IMR-90 (cell line): ENCODE measurements at regions not wholly inside any gene's neighbourhood (a gene's known extent, or its start where the extent isn't known, plus 50 kb on each side); places are given as distances from the start of the nearest gene placed in this dataset.

Experiments used
- ATAC-seq: fragments of 200-7000 bp; cut with Tn5 transposase; 2 replicates; pipeline ENCODE4 v1.9.1; 2020; ENCODE audit warnings: low read depth, mild to moderate bottlenecking, moderate library complexity
- BruUV-seq: library from RNA; stranded (reverse); fragments of 400-500 nt; replicated peaks from 2 replicates; lab custom pipeline; 2021; lab: Mats Ljungman, UMichigan
- CTCF ChIA-PET: fragments of 300-600 bp; formaldehyde crosslinking; extraction: SDS; loops from one replicate; lab custom pipeline; 2021; ENCODE audit warnings: antibody characterized with exemption; lab: Yijun Ruan, JAX
- POLR2A ChIA-PET: fragments of 300-600 bp; sonication (Branson Sonifier 250); formaldehyde crosslinking; loops from one replicate; lab custom pipeline; 2022; ENCODE audit warnings: antibody characterized with exemption; ENCODE audit not compliant: unreplicated experiment; lab: Charles Lee
- DNase-seq: peaks from one replicate; pipeline ENCODE4 v3.0.0; 2013
- H2AFZ ChIP-seq: replicated peaks from 2 replicates; pipeline ENCODE3; 2013; ENCODE audit warnings: low read length, mild to moderate bottlenecking; ENCODE audit not compliant: poor library complexity
- H2AK5ac ChIP-seq: 2 replicates; pipeline ENCODE4 v1.6.1; 2013; ENCODE audit warnings: low read depth, low read length, inconsistent platforms
- H2AK9ac ChIP-seq: replicated peaks from 2 replicates; pipeline ENCODE3; 2013; ENCODE audit warnings: mild to moderate bottlenecking, low read depth, low read length, moderate library complexity; ENCODE audit not compliant: poor library complexity
- H2BK120ac ChIP-seq: 2 replicates; pipeline ENCODE4 v1.6.1; 2013; ENCODE audit warnings: low read depth, low read length, inconsistent platforms
- H2BK15ac ChIP-seq: 3 replicates; pipeline ENCODE4 v1.6.1; 2013; ENCODE audit warnings: low read depth, low read length, inconsistent platforms
- H2BK20ac ChIP-seq: 2 replicates; pipeline ENCODE4 v1.6.1; 2013; ENCODE audit warnings: low read depth, mild to moderate bottlenecking, inconsistent platforms, low read length, moderate library complexity
- H2BK5ac ChIP-seq: 2 replicates; pipeline ENCODE4 v1.6.1; 2013; ENCODE audit warnings: mild to moderate bottlenecking, low read depth, low read length, inconsistent platforms; ENCODE audit not compliant: poor library complexity, severe bottlenecking
- H3K14ac ChIP-seq: replicated peaks from 2 replicates; pipeline ENCODE4 v1.6.1; 2013; ENCODE audit warnings: low read depth, low read length, inconsistent platforms
- H3K18ac ChIP-seq: 2 replicates; pipeline ENCODE4 v1.6.1; 2013; ENCODE audit warnings: low read depth, low read length, control low read depth
- H3K23ac ChIP-seq: 2 replicates; pipeline ENCODE4 v1.6.1; 2013; ENCODE audit warnings: low read depth, low read length, inconsistent platforms
- H3K27ac ChIP-seq: 2 replicates; pipeline ENCODE4 v1.5.1; 2013; ENCODE audit warnings: mild to moderate bottlenecking, control low read depth, low read length; ENCODE audit not compliant: insufficient read depth
- H3K27me3 ChIP-seq: 2 replicates; pipeline ENCODE4 v1.6.1; 2013; ENCODE audit warnings: low read length; ENCODE audit not compliant: control insufficient read depth, insufficient read depth
- H3K36me3 ChIP-seq: 2 replicates; pipeline ENCODE4 v1.6.1; 2013; ENCODE audit warnings: low read length, mixed read lengths; ENCODE audit not compliant: control insufficient read depth, insufficient read depth
- H3K4ac ChIP-seq: 2 replicates; pipeline ENCODE4 v1.6.1; 2013; ENCODE audit warnings: low read depth, low read length, inconsistent platforms
- H3K4me1 ChIP-seq: 2 replicates; pipeline ENCODE4 v1.6.1; 2013; ENCODE audit warnings: low read length, mixed read lengths; ENCODE audit not compliant: control insufficient read depth, insufficient read depth
- H3K4me2 ChIP-seq: 2 replicates; pipeline ENCODE4 v1.6.1; 2013; ENCODE audit warnings: low read depth, mild to moderate bottlenecking, control low read depth, low read length, moderate library complexity
- H3K4me3 ChIP-seq: 2 replicates; pipeline ENCODE4 v1.5.1; 2013; ENCODE audit warnings: low read depth, mild to moderate bottlenecking, control low read depth, low read length, moderate library complexity; ENCODE audit not compliant: insufficient read depth
- H3K56ac ChIP-seq: 2 replicates; pipeline ENCODE4 v1.6.1; 2013; ENCODE audit warnings: low read length, inconsistent platforms; ENCODE audit not compliant: insufficient read depth; ENCODE audit errors: extremely low read depth
- H3K79me1 ChIP-seq, 2 experiments: 2 replicates each; pipeline ENCODE4 v1.6.1; 2013; ENCODE audit warnings: low read length in 2 of 2, inconsistent platforms in 1 of 2, low read depth in 1 of 2
- H3K9ac ChIP-seq: 2 replicates; pipeline ENCODE4 v1.6.1; 2013; ENCODE audit warnings: low read depth, low read length, control low read depth
- H3K9me1 ChIP-seq: 2 replicates; pipeline ENCODE4 v1.6.1; 2013; ENCODE audit warnings: low read length, inconsistent platforms; ENCODE audit not compliant: insufficient read depth
- H3K9me3 ChIP-seq: 2 replicates; pipeline ENCODE4 v1.6.1; 2013; ENCODE audit warnings: low read length; ENCODE audit not compliant: control insufficient read depth, insufficient read depth
- H4K20me1 ChIP-seq: 2 replicates; pipeline ENCODE4 v1.6.1; 2013; ENCODE audit warnings: low read length, inconsistent platforms; ENCODE audit not compliant: insufficient read depth
- H4K5ac ChIP-seq: 2 replicates; pipeline ENCODE4 v1.6.1; 2013; ENCODE audit warnings: mild to moderate bottlenecking, low read depth, low read length, control low read depth
- H4K8ac ChIP-seq, 2 experiments: 2 replicates each; pipeline ENCODE4 v1.6.1; 2013; ENCODE audit warnings: low read depth in 2 of 2, low read length in 2 of 2, control low read depth in 1 of 2, inconsistent platforms in 1 of 2
- H4K91ac ChIP-seq: 2 replicates; pipeline ENCODE4 v1.6.1; 2013; ENCODE audit warnings: low read depth, low read length, inconsistent platforms; ENCODE audit not compliant: insufficient read depth
- BHLHE40 ChIP-seq: fragments of 150-350 bp; IDR thresholded peaks from 2 replicates; pipeline ENCODE4 v1.6.1; 2016; ENCODE audit warnings: mild to moderate bottlenecking, low read depth, low read length
- ELK1 ChIP-seq: fragments of 150-350 bp; IDR thresholded peaks from 2 replicates; pipeline ENCODE4 v1.6.1; 2016; ENCODE audit warnings: low read depth, mild to moderate bottlenecking, low read length, moderate library complexity, borderline replicate concordance
- FOS ChIP-seq: fragments of 150-350 bp; IDR thresholded peaks from 2 replicates; pipeline ENCODE4 v1.6.1; 2016; ENCODE audit warnings: low read depth, low read length
- MAFK ChIP-seq: IDR thresholded peaks from 2 replicates; pipeline ENCODE4 v1.6.1; 2012; ENCODE audit warnings: low read depth, low read length, improper control_type of control experiment
- NFE2L2 ChIP-seq: fragments of 150-350 bp; IDR thresholded peaks from 2 replicates; pipeline ENCODE4 v1.6.1; 2016; ENCODE audit warnings: low read depth, mild to moderate bottlenecking, low read length
- POLR2A ChIP-seq: IDR thresholded peaks from 2 replicates; pipeline ENCODE4 v1.6.1; 2012; ENCODE audit warnings: mild to moderate bottlenecking, low read depth, low read length
- RAD21 ChIP-seq: IDR thresholded peaks from 2 replicates; pipeline ENCODE4 v1.6.1; 2012; ENCODE audit warnings: low read length, improper control_type of control experiment
- RCOR1 ChIP-seq: IDR thresholded peaks from 2 replicates; pipeline ENCODE4 v1.6.1; 2012; ENCODE audit warnings: mild to moderate bottlenecking, low read length, improper control_type of control experiment; ENCODE audit not compliant: insufficient replicate concordance
- RFX5 ChIP-seq: IDR thresholded peaks from 2 replicates; pipeline ENCODE4 v1.8.0; 2012; ENCODE audit warnings: low read depth, mild to moderate bottlenecking, low read length, moderate library complexity
- SMC3 ChIP-seq: fragments of 150-350 bp; IDR thresholded peaks from 2 replicates; pipeline ENCODE4 v1.6.1; 2016; ENCODE audit warnings: low read depth, mild to moderate bottlenecking, antibody characterized with exemption, low read length, moderate library complexity
- WGBS, 2 experiments: methylation state at CpG; one replicate each; pipeline versions ENCODE4 v1.1.5 to v1.1.7; 2013; ENCODE audit warnings: missing lambda C conversion rate in 2 of 2; ENCODE audit not compliant: insufficient read length in 1 of 2; ENCODE audit errors: extremely low coverage in 2 of 2; 5-methylcytosine and 5-hydroxymethylcytosine counted together
- dilution Hi-C: fragments of 300-500 bp; cut with HindIII; formaldehyde crosslinking; loops from one replicate; pipeline ENCODE4 v1.14.3; 2018; ENCODE audit warnings: low sequenced_read_pairs; ENCODE audit not compliant: unreplicated experiment
- in situ Hi-C: fragments of 300-500 bp; cut with MboI; formaldehyde crosslinking; loops from 3 replicates; pipeline ENCODE4 v1.14.3; 2019; ENCODE audit warnings: low sequenced_read_pairs, inconsistent platforms, mixed read lengths
- intact Hi-C: fragments of 100-400 bp; cut with micrococcal nuclease; formaldehyde crosslinking; loops from 2 replicates; pipeline ENCODE4 v1.10.0; 2022

DNA sequence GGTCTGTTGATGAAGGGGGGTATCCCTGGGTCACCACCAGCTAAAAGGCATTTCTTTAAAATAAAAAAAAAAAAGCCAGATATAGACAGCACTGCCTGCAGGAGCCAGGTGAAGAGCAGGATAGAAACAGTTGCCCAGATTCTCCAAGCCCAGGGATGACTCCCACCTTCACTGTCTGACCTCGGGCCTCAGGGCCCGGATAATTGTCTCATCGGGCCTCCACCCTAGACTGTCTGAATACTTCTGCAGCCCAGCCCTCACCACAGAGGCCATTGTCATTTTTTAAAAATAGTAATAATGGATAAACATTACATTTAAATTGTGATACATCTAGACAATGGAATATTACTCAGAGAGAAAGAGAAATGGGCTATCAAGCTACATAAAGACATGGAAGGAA, 92.8 kb upstream of the TNRC6C start:
- Histone ChIP-seq H4K20me1 (no peaks in the 10 kb centered on the region), H3K14ac (no peak overlapping the region), H2AK9ac (no peak overlapping the region), H3K23ac (no peak overlapping the region), H2BK15ac (no peak overlapping the region), H2AFZ (no peak overlapping the region), H3K4me3 (no peak overlapping the region), H3K27me3 (peaks cover 51% of the 10 kb centered on the region), H3K4me2 (no peak overlapping the region), H3K9ac (no peak overlapping the region), H3K27ac (no peak overlapping the region), H3K4ac (no peak overlapping the region), H3K9me3 (no peaks in the 10 kb centered on the region), H3K4me1 (no peaks in the 10 kb centered on the region), H3K36me3 (no peaks in the 10 kb centered on the region), H2BK5ac (no peak overlapping the region), H3K18ac (no peak overlapping the region), H3K9me1 (no peaks in the 10 kb centered on the region), H2BK120ac (no peak overlapping the region), H4K91ac (no peak overlapping the region), H2AK5ac (no peak overlapping the region), H4K8ac (no peak overlapping the region), H4K5ac (no peak overlapping the region), H3K79me1 (no peaks in the 10 kb centered on the region), H3K56ac (no peak overlapping the region), H2BK20ac (no peak overlapping the region)
- ATAC-seq (no peak), DNase-seq (no peak)
- in situ Hi-C loops = no loop called here
- CTCF ChIA-PET = no interaction called here
- BruUV-seq = no TSS peak
- POLR2A ChIA-PET = no interaction called here
- intact Hi-C loops = no loop called here
- no CpG with 5 or more reads among the region's 3 CpGs for WGBS, 2 experiments
- dilution Hi-C loops = no loop called here
- no peak for TF ChIP-seq FOS
- no peak for TF ChIP-seq ELK1
- TF ChIP-seq RFX5 = no peak
- no peak for TF ChIP-seq RCOR1
- TF ChIP-seq NFE2L2 = no peak
- no peak for TF ChIP-seq SMC3
- TF ChIP-seq RAD21 = no peak
- TF ChIP-seq MAFK = no peak
- TF ChIP-seq BHLHE40 = no peak
- no peak for TF ChIP-seq POLR2A
